AG10803 (cell line): ENCODE measurements at regions not wholly inside any gene's neighbourhood (a gene's known extent, or its start where the extent isn't known, plus 50 kb on each side); places are given as distances from the start of the nearest gene placed in this dataset.

Experiments used
- DNase-seq: peaks from one replicate; pipeline ENCODE4 v3.0.0; 2010; ENCODE audit warnings: low read depth
- H3K4me3 ChIP-seq: 2 replicates; pipeline ENCODE4 v1.5.1; 2011; ENCODE audit warnings: mild to moderate bottlenecking, low read length, control low read depth
- CTCF ChIP-seq: conservative IDR thresholded peaks from 2 replicates; pipeline ENCODE4 v1.5.1; 2011; ENCODE audit warnings: mild to moderate bottlenecking, low read length, control low read depth, inconsistent platforms

- TF ChIP-seq CTCF, result no peak
- no peak for DNase-seq
Measured at GRCh38 chr5:155276231-155276630, 262.7 kb downstream of the KIF4B start.

GRCh38 chr5:155278532-155278931, 265.0 kb downstream of the KIF4B start:
- DNase-seq, result no peak
- TF ChIP-seq CTCF, result no peak
- H3K4me3 ChIP-seq, result no peak overlapping the region

More at GRCh38 chr5:155276231-155276630, 262.7 kb downstream of the KIF4B start:
- H3K4me3 ChIP-seq, result no peak overlapping the region

- TF ChIP-seq CTCF, result no peak
- no peak for DNase-seq
- no peak overlapping the region for H3K4me3 ChIP-seq
Measured at GRCh38 chr5:155282503-155283107, 269.1 kb downstream of the KIF4B start.

- DNase-seq, result no peak
- H3K4me3 ChIP-seq, result no peak overlapping the region
- TF ChIP-seq CTCF, result no peak
Measured at GRCh38 chr5:155285706-155286105, 272.2 kb downstream of the KIF4B start.

GRCh38 chr5:155290937-155291336, 277.4 kb downstream of the KIF4B start:
- TF ChIP-seq CTCF, result no peak

GRCh38 chr5:155293605-155294178, 280.1 kb downstream of the KIF4B start:
- DNase-seq, result no peak

More at GRCh38 chr5:155290937-155291336, 277.4 kb downstream of the KIF4B start:
- H3K4me3 ChIP-seq, result no peak overlapping the region
- DNase-seq, result no peak

More at GRCh38 chr5:155293605-155294178, 280.1 kb downstream of the KIF4B start:
- TF ChIP-seq CTCF, result no peak
- no peak overlapping the region for H3K4me3 ChIP-seq
